ENCODE measurements at regions not wholly inside any gene's neighbourhood (a gene's known extent, or its start where the extent isn't known, plus 50 kb on each side); places are given as distances from the start of the nearest gene placed in this dataset.

DNA sequence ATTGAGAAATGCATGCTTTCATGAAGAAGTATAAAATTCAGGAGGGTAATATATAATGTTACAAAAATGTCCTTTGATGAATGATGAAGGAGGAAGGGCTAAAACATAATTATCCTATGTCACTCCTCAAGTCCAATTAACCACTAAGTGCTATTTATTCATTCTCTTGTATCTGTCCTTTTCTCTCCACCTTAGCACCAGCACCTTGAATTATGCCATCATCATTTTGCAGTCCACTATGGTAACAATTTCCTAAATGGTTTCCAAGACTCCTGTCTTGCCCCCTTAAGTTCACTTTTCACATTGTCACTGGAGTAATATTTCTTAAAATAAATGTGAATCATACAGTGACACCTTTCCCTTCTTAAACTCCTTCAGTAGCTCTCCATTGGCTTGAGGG lies 756.3 kb downstream of the STPG2 start:
- TF ChIP-seq, protein P1, sequence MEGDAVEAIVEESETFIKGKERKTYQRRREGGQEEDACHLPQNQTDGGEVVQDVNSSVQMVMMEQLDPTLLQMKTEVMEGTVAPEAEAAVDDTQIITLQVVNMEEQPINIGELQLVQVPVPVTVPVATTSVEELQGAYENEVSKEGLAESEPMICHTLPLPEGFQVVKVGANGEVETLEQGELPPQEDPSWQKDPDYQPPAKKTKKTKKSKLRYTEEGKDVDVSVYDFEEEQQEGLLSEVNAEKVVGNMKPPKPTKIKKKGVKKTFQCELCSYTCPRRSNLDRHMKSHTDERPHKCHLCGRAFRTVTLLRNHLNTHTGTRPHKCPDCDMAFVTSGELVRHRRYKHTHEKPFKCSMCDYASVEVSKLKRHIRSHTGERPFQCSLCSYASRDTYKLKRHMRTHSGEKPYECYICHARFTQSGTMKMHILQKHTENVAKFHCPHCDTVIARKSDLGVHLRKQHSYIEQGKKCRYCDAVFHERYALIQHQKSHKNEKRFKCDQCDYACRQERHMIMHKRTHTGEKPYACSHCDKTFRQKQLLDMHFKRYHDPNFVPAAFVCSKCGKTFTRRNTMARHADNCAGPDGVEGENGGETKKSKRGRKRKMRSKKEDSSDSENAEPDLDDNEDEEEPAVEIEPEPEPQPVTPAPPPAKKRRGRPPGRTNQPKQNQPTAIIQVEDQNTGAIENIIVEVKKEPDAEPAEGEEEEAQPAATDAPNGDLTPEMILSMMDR (IDR thresholded peaks at IDR 0.05) = no peak
- TF ChIP-seq POLR2A (IDR thresholded peaks at IDR 0.05) (no peak), EP300 (IDR thresholded peaks at IDR 0.05) (no peak), POLR2AphosphoS5 (IDR thresholded peaks at IDR 0.05) (no peak)

All from suprapubic skin (tissue), 4 donors.